Left hindlimb (tissue), 1 donor: ENCODE measurements at regions not wholly inside any gene's neighbourhood (a gene's known extent, or its start where the extent isn't known, plus 50 kb on each side); places are given as distances from the start of the nearest gene placed in this dataset.

Source experiments
- DNase-seq: peaks from one replicate; pipeline ENCODE4 v3.0.0-alpha.2; 2018

DNA sequence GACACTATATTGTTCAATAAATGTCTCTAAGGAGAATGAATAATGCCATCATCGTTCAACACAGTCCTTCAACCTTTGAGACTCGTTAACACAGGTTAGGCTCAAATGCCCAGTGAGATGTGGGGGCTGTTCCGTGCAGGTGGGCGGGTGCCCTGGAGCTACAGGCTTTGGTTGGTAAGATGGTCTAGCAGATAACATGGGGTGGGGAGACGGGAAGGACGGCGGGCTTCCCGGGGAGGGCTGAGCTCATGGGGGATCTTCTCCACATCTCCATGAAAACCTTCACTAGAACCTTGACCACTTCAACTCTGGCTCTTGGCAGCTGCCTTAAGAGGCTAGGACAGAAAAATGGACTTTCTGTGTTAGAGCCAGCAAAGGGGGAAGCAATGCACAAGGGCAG lies 134.1 kb upstream of the TCERG1L start:
- DNase-seq: no peak

- DNase-seq: no peak
Observed at GRCh38 chr10:131446171-131446570, 134.7 kb upstream of the TCERG1L start.

- DNase-seq: no peak
Observed at GRCh38 chr10:131448171-131448570, 136.7 kb upstream of the TCERG1L start.

DNA sequence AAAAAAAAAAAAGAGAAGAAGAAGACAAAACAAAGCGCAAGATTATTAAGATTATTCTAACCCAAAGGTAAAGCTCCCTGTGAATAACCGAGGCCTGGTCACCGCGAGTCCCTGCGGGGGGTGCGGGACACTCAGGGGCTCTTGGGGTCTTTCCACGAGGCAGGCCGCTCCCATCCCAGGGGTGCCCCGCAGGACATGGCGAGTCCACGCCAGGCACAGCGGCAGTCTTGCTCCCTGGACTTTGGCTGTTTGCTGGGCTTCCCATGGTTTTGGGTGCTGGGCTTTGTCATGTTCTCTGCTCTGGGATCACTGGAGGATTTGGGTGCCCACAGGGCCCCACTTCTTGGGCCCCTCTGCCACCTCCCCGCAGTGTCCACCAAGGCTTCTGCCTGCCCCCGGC lies 137.4 kb upstream of the TCERG1L start:
- DNase-seq: no peak

GRCh38 chr10:131450216-131450765 lies 138.8 kb upstream of the TCERG1L start:
- DNase-seq: no peak

DNA sequence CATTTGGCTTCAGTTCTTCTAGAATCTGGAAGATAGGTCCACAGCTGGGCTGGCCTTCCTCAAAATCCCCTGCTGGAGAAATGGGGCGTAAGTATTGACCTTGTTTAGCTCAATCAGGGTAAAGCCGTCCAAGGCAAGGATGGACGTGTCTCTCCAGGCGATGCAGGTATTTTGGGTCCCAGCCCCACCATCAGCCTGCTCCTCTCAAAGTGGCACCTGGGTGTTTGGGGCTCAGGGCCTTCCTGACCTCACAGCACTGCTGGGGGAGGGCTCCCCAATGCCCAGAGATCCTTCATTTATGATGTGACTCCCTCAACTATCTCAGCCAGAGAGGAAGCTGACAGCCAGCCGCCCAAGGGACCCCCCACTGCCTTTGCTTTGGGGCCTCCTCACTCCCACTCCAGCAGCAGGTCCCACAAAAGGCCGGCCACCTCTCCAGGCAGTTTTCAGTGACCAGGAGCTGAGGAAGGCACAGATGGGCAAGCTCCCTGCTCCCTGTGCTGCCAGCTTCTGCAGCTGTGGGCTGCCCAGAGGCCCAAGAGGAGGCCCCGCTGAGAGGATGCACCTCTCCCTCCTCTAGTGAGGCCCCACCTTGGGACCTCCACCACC lies 140.0 kb upstream of the TCERG1L start:
- DNase-seq: no peak

- peak; percentile 87 for DNase-seq
Observed at GRCh38 chr10:131452926-131453720, 141.6 kb upstream of the TCERG1L start.

GRCh38 chr10:131453721-131454634 lies 142.5 kb upstream of the TCERG1L start:
- DNase-seq: peak; percentile 90

- no peak for DNase-seq
Observed at GRCh38 chr10:131456411-131456810, 144.9 kb upstream of the TCERG1L start.

- DNase-seq: no peak
Observed at GRCh38 chr10:131461093-131461492, 149.6 kb upstream of the TCERG1L start.

- no peak for DNase-seq
Observed at GRCh38 chr10:131464789-131465188, 153.3 kb upstream of the TCERG1L start.

- DNase-seq: no peak
Observed at GRCh38 chr10:131469551-131469950, 158.0 kb upstream of the TCERG1L start.

DNA sequence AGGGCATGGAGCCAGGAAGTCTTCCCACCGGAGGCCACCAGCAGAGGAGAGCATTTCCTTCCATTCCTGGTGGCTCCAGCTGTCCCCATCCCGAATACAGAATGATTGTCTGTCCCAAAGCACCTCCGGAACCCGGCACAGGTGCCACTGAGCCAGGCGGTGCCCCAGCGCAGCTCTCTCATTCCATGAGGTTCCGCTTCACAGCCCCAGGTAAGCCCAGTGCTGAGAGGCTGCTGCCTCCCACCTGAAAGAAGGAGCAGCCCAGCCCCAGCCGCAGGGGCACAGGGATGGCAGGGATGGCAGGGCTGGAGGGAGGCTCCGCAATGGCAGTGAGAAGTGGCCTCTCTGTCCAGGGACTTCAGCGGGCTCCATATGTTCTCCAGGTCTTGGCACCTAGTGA lies 162.1 kb upstream of the TCERG1L start:
- no peak for DNase-seq

GRCh38 chr10:131474416-131474815 lies 162.9 kb upstream of the TCERG1L start:
- DNase-seq: no peak

DNA sequence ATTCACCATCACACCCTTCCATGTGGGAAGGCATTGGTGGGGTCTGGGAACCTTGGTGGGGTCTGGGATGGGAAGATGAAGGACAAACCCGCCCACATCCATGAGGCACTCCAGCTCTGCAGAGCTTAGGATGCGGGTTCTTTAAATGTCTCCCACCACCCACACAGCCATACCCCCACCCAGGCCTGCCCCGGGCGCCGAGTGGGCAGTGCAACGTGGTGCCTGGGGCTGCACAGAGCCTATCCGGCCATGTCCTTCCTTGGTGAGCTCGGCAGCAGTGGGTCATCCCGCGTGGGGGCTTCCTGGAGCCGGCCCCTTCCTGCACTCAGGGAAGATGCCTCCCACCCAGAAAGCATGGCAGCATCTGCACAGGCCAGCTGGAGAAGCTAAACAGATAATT lies 163.5 kb upstream of the TCERG1L start:
- DNase-seq: no peak

DNA sequence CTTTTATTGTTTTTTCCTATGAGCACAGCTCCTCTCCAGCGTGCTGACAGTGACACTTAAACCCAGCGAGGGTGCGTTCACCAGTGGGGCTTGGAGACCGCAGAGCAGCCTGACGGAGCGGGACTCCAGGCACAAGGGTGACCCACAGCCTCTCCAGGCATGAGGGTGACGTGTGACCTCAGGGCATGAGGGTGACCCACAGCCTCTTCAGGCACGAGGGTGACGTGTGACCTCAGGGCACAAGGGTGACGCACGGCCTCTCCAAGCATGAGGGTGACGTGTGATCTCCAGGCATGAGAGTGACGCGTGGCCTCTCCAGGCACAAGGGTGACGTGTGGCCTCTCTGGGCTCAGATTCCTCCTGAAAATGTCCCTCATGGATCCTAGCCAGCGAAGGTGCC lies 164.3 kb upstream of the TCERG1L start:
- DNase-seq: no peak

- DNase-seq: no peak
Observed at GRCh38 chr10:131477457-131478121, 166.1 kb upstream of the TCERG1L start.

- DNase-seq: no peak
Observed at GRCh38 chr10:131478377-131478989, 167.0 kb upstream of the TCERG1L start.

DNA sequence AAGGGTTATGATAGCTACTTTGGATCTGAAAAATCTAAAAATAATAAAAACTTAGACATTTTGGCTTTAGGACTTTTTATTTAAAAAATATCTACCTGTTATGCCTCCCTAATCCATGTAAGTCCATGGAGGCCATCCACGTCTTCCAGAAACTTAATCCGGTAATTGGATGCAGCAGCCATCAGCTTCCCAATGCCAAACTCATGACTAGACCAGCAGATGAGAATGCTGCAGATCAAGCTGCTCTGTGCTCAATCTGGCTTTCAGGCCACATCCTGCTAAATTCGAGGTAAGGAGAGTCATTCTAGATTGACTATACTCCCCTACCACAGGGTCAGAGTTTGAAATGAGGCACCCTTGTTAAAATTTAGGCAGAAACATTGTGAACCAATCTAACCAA lies 168.5 kb upstream of the TCERG1L start:
- no peak for DNase-seq

DNA sequence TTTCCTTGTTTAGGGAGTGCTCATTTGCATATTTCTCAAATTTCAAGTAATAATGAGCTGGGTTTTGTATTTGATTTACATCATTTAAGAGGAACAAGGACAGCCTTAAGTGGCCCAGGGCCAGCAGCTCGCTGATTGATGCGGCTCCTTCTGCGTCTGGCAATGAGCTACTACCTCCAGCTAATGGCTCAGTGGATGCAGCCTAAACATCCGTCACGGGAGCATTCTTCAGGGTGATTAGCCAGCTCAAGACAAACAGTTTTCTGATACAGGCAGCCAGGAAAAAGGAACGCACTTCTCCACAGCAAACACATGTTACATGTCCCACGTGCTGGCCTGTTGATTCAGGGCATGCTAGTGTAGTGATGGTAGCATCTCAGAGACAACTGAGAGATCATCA lies 169.3 kb upstream of the TCERG1L start:
- no peak for DNase-seq

- no peak for DNase-seq
Observed at GRCh38 chr10:131485732-131486131, 174.2 kb upstream of the TCERG1L start.

DNA sequence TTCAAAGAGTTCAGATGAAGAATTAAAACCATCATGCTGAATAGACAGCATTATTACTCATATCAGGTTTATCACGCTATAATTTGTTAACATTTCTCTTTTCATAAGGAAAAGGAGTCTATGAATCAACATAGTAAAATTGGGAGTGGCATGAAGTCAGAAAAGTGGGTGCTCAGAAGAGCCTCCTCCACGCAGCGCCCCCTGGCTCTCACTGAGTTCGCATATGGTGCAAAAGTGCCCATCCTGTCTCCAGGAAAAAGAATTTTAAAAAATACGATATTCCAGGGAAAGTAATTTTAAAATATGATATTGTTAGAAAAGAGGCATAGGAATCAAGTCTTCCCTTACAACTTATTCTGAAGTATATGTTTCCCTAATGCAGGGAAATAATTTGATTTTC lies 176.3 kb upstream of the TCERG1L start:
- DNase-seq: no peak
